ENCODE measurements at regions not wholly inside any gene's neighbourhood (a gene's known extent, or its start where the extent isn't known, plus 50 kb on each side); places are given as distances from the start of the nearest gene placed in this dataset.

DNA sequence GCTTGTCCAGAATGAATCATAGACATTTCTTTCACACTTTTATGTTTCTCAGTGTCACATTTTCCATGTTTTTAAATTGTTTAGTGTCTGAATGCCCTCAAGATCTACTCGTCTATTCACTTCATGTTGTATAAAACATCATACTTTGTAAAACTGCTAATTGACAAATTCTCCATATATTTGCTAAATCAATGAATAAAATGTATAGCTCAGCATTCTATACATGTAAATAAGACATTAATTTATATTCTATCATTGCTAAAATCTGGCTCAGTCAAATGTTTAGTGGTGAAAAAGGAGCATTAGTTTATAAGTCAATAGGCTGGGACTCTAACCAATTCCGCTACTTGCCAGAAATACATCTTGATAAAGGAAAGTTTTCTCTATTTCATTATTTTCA, 379.6 kb downstream of the NAF1 start:
- H3K9ac ChIP-seq (ENCODE audit: low read depth, low read length, poor library complexity, severe bottlenecking): no peak overlapping the region
- no peak for TF ChIP-seq EZH2phosphoT487 (IDR thresholded peaks at IDR 0.05; ENCODE audit: borderline replicate concordance)
- TF ChIP-seq, protein P1, sequence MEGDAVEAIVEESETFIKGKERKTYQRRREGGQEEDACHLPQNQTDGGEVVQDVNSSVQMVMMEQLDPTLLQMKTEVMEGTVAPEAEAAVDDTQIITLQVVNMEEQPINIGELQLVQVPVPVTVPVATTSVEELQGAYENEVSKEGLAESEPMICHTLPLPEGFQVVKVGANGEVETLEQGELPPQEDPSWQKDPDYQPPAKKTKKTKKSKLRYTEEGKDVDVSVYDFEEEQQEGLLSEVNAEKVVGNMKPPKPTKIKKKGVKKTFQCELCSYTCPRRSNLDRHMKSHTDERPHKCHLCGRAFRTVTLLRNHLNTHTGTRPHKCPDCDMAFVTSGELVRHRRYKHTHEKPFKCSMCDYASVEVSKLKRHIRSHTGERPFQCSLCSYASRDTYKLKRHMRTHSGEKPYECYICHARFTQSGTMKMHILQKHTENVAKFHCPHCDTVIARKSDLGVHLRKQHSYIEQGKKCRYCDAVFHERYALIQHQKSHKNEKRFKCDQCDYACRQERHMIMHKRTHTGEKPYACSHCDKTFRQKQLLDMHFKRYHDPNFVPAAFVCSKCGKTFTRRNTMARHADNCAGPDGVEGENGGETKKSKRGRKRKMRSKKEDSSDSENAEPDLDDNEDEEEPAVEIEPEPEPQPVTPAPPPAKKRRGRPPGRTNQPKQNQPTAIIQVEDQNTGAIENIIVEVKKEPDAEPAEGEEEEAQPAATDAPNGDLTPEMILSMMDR (conservative IDR thresholded peaks at IDR 0.05; ENCODE audit: low read length): no peak

DNA sequence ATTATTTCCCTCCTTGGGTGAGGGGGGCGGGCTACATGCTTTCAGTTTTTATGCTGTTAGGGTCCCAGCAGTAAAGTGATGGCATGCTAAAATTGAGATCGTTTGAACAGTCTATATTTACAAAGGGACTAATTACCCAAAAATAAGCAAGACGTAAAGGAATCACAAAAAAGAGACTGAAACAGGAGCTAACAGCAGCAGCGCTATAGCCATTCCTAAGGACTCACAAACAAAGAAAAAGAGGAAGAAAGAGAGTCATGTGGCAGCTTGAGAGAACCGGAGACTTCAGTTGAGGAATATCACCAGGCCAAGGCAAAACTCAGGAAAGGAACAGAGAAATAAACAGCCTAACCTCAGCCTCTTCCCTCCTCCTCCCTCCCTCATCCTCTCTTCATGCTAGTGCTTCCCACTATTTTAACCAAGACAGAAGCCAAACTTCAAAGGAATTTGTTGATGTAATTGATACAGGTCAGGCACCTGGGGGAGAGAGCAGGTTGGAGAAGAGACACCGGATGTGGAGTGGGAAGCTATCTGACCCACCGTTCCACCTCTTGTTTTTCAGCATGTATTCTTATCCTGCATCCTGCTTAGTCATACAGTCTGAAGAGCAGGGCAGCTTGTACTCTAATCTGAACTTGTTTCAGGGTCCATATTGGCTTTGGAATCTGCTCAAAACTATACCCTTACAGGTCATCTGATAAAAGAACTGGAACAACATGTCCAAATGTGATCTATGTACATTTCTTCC, 383.7 kb downstream of the NAF1 start:
- Histone ChIP-seq H3K9me2 (replicated peaks; ENCODE audit: low read depth, low read length) (no peaks in the 10 kb centered on the region), H3K9ac (ENCODE audit: low read depth, low read length, poor library complexity, severe bottlenecking) (no peak overlapping the region), H3K27me3 (ENCODE audit: insufficient read depth, low read length, poor library complexity, severe bottlenecking) (no peaks in the 10 kb centered on the region), H3F3A (ENCODE audit: low read depth) (no peaks in the 10 kb centered on the region), H3K36me3 (ENCODE audit: insufficient read depth, low read length) (no peaks in the 10 kb centered on the region), H3K4me3 (ENCODE audit: low read length, poor library complexity, severe bottlenecking) (no peak overlapping the region), H4K20me1 (ENCODE audit: insufficient read depth, low read length, poor library complexity, severe bottlenecking) (no peaks in the 10 kb centered on the region), H3K4me2 (ENCODE audit: low read depth, low read length, poor library complexity, severe bottlenecking) (no peak overlapping the region), H2AFZ (ENCODE audit: low read length) (no peak overlapping the region), H3K79me2 (ENCODE audit: insufficient read depth, low read length) (no peaks in the 10 kb centered on the region), H3K4me1 (ENCODE audit: insufficient read depth, low read length, poor library complexity, severe bottlenecking) (no peaks in the 10 kb centered on the region), H3K9me3 (ENCODE audit: insufficient read depth, low read depth, low read length) (no peaks in the 10 kb centered on the region)
- TF ChIP-seq, protein P1 (conservative IDR thresholded peaks at IDR 0.05; ENCODE audit: low read length): no peak
- no peak for TF ChIP-seq EZH2phosphoT487 (IDR thresholded peaks at IDR 0.05; ENCODE audit: borderline replicate concordance)

More for the DNA sequence above, 379.6 kb downstream of the NAF1 start:
- Histone ChIP-seq H3K4me2 (ENCODE audit: low read depth, low read length, poor library complexity, severe bottlenecking) (no peak overlapping the region), H3K9me2 (replicated peaks; ENCODE audit: low read depth, low read length) (no peaks in the 10 kb centered on the region), H3K79me2 (ENCODE audit: insufficient read depth, low read length) (no peaks in the 10 kb centered on the region), H3K36me3 (ENCODE audit: insufficient read depth, low read length) (no peaks in the 10 kb centered on the region), H3F3A (ENCODE audit: low read depth) (no peaks in the 10 kb centered on the region), H3K4me3 (ENCODE audit: low read length, poor library complexity, severe bottlenecking) (no peak overlapping the region), H2AFZ (ENCODE audit: low read length) (no peak overlapping the region), H3K4me1 (ENCODE audit: insufficient read depth, low read length, poor library complexity, severe bottlenecking) (no peaks in the 10 kb centered on the region), H4K20me1 (ENCODE audit: insufficient read depth, low read length, poor library complexity, severe bottlenecking) (no peaks in the 10 kb centered on the region), H3K9me3 (ENCODE audit: insufficient read depth, low read depth, low read length) (no peaks in the 10 kb centered on the region), H3K27me3 (ENCODE audit: insufficient read depth, low read length, poor library complexity, severe bottlenecking) (no peaks in the 10 kb centered on the region)

DNA sequence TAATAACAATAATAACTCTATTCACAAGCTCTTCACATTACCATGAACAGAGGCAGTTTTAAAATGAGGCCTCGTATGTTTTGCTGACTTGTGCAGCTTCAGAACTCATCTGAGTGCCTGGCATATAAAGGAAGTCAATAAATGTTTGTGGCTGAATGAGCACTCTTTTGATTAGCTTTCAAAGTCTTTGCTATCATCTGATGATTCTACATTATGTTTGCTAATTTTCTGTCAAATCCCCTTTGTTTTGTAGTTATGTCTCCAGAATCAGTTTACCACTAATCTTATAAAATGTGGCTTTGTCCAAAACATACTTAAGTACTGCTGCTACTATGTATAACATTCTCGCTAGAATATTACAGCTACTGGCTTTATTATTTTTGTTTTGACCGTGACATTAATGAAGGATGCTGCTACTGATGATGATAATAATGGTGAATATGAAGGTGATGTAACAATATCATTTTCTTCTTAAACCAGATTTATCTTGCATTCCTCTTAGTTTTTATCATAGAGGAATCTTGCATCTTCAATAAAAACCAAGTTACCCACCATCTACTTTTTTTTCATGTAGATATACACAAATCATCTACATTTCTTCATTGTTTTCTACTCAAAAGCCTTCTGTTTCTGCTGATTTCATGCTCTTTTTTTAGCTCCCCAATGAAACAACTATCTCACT, 384.5 kb downstream of the NAF1 start:
- Histone ChIP-seq H2AFZ (ENCODE audit: low read length) (no peak overlapping the region), H3K4me3 (ENCODE audit: low read length, poor library complexity, severe bottlenecking) (no peak overlapping the region), H3K36me3 (ENCODE audit: insufficient read depth, low read length) (no peaks in the 10 kb centered on the region), H3K9ac (ENCODE audit: low read depth, low read length, poor library complexity, severe bottlenecking) (no peak overlapping the region), H3K4me1 (ENCODE audit: insufficient read depth, low read length, poor library complexity, severe bottlenecking) (no peaks in the 10 kb centered on the region), H3F3A (ENCODE audit: low read depth) (no peaks in the 10 kb centered on the region), H3K9me2 (replicated peaks; ENCODE audit: low read depth, low read length) (no peaks in the 10 kb centered on the region), H3K4me2 (ENCODE audit: low read depth, low read length, poor library complexity, severe bottlenecking) (no peak overlapping the region), H4K20me1 (ENCODE audit: insufficient read depth, low read length, poor library complexity, severe bottlenecking) (no peaks in the 10 kb centered on the region), H3K27me3 (ENCODE audit: insufficient read depth, low read length, poor library complexity, severe bottlenecking) (no peaks in the 10 kb centered on the region), H3K79me2 (ENCODE audit: insufficient read depth, low read length) (no peaks in the 10 kb centered on the region), H3K9me3 (ENCODE audit: insufficient read depth, low read depth, low read length) (no peaks in the 10 kb centered on the region)
- TF ChIP-seq, protein P1 (conservative IDR thresholded peaks at IDR 0.05; ENCODE audit: low read length): no peak
- TF ChIP-seq EZH2phosphoT487 (IDR thresholded peaks at IDR 0.05; ENCODE audit: borderline replicate concordance): no peak

All from Loucy (cell line).